Activated CD8-positive, alpha-beta T cell treated with anti-CD3 and anti-CD28 coated beads for 36 hours (primary cell): ENCODE measurements at regions not wholly inside any gene's neighbourhood (a gene's known extent, or its start where the extent isn't known, plus 50 kb on each side); places are given as distances from the start of the nearest gene placed in this dataset.

Source experiments
- ATAC-seq: fragments of 200-7000 bp; cut with Tn5 transposase; one replicate; pipeline ENCODE4 v1.10.0; 2021; ENCODE audit warnings: mild to moderate bottlenecking, moderate library complexity
- CTCF ChIA-PET: fragments of 350-600 bp; sonication (Branson Sonifier 250); formaldehyde crosslinking; loops from one replicate; lab custom pipeline; 2021; ENCODE audit warnings: antibody characterized with exemption; lab: Charles Lee
- POLR2A ChIA-PET: fragments of 350-600 bp; sonication (Branson Sonifier 250); formaldehyde crosslinking; loops from one replicate; lab custom pipeline; 2021; ENCODE audit warnings: antibody characterized with exemption; lab: Charles Lee
- DNase-seq: peaks from one replicate; pipeline ENCODE4 v3.0.0-alpha.2; 2020
- H3K27ac Mint-ChIP-seq: one replicate; pipeline ENCODE4 v1.8.0; 2021; ENCODE audit warnings: mild to moderate bottlenecking, mixed read lengths
- H3K27me3 Mint-ChIP-seq: one replicate; pipeline ENCODE4 v1.8.0; 2021; ENCODE audit warnings: mixed read lengths
- H3K36me3 Mint-ChIP-seq: one replicate; pipeline ENCODE4 v1.8.0; 2021; ENCODE audit warnings: low read depth, mixed read lengths
- H3K4me1 Mint-ChIP-seq: one replicate; pipeline ENCODE4 v1.8.0; 2021; ENCODE audit warnings: low read depth, mixed read lengths
- H3K4me3 Mint-ChIP-seq: one replicate; pipeline ENCODE4 v1.8.0; 2021; ENCODE audit warnings: mild to moderate bottlenecking, moderate library complexity, mixed read lengths
- H3K9me3 Mint-ChIP-seq: one replicate; pipeline ENCODE4 v1.8.0; 2021; ENCODE audit warnings: mixed read lengths
- intact Hi-C: fragments of 100-400 bp; cut with micrococcal nuclease; formaldehyde crosslinking; loops from one replicate; pipeline ENCODE4 v1.10.0; 2022
- TF ChIP-seq, protein P1 (sequence below): fragments of 200-600 bp; IDR thresholded peaks from one replicate; pipeline ENCODE4 v1.8.0; 2022; ENCODE audit warnings: antibody characterized with exemption, mild to moderate bottlenecking

DNA sequence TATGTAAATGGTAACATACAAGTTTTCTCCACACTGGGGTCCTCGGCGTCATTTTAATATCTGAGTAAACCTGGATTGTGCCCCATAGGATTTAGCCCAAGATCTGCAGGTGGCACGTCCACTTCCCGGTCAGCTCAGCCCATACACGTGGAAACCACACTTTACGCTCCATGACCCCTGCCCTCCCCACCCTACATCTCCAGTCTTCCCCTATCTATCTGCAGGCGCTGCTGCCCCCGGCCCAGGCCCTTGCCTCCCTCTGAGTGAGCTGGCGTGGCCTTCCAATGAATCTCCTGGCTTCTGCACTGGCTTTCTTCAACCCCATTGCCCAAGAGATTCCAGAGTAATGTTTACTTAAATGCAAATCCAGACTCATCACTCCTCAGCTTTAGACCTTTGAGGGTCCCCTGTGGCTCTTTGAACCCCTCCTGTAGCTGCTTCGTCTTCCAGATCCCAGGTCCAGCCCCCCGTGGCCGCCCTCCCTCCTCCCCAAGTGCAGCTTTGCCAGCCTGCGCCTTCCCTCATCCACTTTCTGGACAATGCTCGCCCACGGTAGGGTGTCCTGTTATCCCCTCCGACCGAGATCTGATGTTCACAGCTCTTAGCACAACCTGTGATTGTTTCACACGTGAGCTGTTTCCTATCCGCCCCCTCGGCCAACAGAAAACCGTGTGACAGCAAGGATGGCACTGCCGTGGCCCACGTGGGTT lies 421.4 kb upstream of the SALL3 start:
- ChIA-PET POLR2A (no interaction called here), CTCF (no interaction called here)
- Mint-ChIP-seq H3K27ac (no peak overlapping the region), H3K4me3 (no peak overlapping the region), H3K4me1 (no peaks in the 10 kb centered on the region), H3K36me3 (no peaks in the 10 kb centered on the region), H3K9me3 (peaks cover 18% of the 10 kb centered on the region), H3K27me3 (no peaks in the 10 kb centered on the region)
- intact Hi-C loops: no loop called here
- ATAC-seq: no peak
- TF ChIP-seq, protein P1, sequence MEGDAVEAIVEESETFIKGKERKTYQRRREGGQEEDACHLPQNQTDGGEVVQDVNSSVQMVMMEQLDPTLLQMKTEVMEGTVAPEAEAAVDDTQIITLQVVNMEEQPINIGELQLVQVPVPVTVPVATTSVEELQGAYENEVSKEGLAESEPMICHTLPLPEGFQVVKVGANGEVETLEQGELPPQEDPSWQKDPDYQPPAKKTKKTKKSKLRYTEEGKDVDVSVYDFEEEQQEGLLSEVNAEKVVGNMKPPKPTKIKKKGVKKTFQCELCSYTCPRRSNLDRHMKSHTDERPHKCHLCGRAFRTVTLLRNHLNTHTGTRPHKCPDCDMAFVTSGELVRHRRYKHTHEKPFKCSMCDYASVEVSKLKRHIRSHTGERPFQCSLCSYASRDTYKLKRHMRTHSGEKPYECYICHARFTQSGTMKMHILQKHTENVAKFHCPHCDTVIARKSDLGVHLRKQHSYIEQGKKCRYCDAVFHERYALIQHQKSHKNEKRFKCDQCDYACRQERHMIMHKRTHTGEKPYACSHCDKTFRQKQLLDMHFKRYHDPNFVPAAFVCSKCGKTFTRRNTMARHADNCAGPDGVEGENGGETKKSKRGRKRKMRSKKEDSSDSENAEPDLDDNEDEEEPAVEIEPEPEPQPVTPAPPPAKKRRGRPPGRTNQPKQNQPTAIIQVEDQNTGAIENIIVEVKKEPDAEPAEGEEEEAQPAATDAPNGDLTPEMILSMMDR: no peak
- no peak for DNase-seq

DNA sequence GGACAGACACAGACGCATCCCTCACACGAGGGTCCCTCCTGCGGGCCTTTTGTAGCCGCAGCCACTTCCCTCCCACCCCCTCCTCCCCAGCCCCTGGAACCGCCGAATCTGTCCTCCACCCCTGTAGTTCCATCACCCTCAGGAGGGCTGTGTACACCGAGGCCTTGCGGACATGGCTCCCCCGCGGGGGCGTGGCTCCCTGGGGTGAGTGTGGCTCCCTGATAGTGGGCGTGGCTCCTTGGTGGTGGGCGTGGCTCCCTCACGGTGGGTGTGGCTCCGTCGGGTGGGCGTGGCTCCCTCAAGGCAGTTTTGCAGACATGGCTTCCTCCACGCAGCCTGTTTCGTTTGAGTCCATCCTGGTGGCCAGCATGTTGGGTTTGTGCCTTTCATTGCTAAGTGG lies 420.7 kb upstream of the SALL3 start:
- peaks cover 18% of the 10 kb centered on the region for H3K9me3 Mint-ChIP-seq
- H3K36me3 Mint-ChIP-seq: no peaks in the 10 kb centered on the region
- ChIA-PET POLR2A (no interaction called here), CTCF (no interaction called here)
- ATAC-seq: no peak
- no peak overlapping the region for H3K27ac Mint-ChIP-seq
- intact Hi-C loops: no loop called here
- no peaks in the 10 kb centered on the region for H3K27me3 Mint-ChIP-seq
- DNase-seq: no peak
- H3K4me1 Mint-ChIP-seq: no peaks in the 10 kb centered on the region
- TF ChIP-seq, protein P1: no peak
- no peak overlapping the region for H3K4me3 Mint-ChIP-seq

DNA sequence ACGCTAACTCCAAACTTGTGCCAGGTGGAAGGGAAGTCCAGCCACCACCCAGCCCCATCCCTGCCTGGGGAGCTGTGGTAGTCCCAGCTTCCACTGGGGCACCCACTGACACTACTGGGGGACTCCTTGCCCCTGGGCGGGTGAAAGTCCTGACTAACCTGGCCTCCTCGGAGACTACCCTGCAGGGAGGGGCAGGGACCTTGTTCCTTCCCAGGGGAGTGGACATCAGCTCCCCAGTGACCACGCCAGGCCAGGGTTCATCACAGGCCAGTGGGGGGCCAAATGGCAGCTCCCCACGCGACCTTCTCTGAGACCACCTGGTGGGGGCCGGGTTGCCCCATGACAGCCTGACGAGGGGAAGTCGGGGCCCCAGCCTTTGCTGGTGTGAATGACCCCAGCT lies 420.0 kb upstream of the SALL3 start:
- TF ChIP-seq, protein P1: no peak
- Mint-ChIP-seq H3K4me1 (no peaks in the 10 kb centered on the region), H3K9me3 (peaks cover 15% of the 10 kb centered on the region), H3K27ac (no peak overlapping the region), H3K4me3 (no peak overlapping the region), H3K27me3 (no peaks in the 10 kb centered on the region), H3K36me3 (no peaks in the 10 kb centered on the region)
- ATAC-seq (no peak), DNase-seq (no peak)
- ChIA-PET CTCF (no interaction called here), POLR2A (no interaction called here)
- intact Hi-C loops: no loop called here

DNA sequence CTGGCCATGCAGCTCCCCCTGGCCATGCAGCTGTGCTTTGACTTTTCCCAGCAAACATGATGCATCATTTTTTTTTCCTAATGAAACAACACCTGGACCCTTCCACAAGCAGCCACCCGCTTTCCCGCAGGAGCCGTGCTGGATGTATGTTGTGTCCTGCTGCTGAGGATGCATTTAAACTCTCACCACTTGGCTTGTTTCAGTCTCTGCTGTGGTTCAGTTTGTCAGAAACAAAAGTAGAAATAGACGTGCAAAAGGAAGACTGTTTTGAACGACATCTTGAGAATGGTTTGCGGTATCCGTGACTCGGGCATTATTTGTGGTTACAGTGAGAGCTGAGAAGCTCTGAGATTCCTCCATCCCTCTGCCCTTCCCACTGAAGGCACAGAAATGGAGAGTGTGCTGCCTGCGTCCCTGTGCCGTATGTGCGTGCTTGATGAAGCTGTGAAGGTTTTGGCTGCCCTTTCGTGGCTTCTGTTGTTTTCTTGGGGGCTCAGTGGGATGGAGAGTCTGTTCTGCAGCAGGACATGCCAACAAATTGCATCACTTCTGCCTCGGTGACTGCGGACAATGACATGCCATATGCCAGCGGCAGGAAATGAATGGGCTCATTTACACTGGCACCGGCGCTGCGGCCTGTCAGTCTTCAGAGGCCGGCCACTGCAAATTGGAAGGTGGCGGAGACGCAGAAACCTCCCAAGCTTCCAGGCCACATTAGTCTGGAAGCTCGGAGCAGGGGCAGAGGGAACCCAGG lies 417.7 kb upstream of the SALL3 start:
- ChIA-PET POLR2A (no interaction called here), CTCF (no interaction called here)
- no peaks in the 10 kb centered on the region for H3K36me3 Mint-ChIP-seq
- H3K4me1 Mint-ChIP-seq: no peaks in the 10 kb centered on the region
- no peak overlapping the region for H3K27ac Mint-ChIP-seq
- TF ChIP-seq, protein P1: no peak
- ATAC-seq (no peak), DNase-seq (no peak)
- no peak overlapping the region for H3K4me3 Mint-ChIP-seq
- peaks cover 2% of the 10 kb centered on the region for H3K27me3 Mint-ChIP-seq
- H3K9me3 Mint-ChIP-seq: no peaks in the 10 kb centered on the region
- intact Hi-C loops: no loop called here

DNA sequence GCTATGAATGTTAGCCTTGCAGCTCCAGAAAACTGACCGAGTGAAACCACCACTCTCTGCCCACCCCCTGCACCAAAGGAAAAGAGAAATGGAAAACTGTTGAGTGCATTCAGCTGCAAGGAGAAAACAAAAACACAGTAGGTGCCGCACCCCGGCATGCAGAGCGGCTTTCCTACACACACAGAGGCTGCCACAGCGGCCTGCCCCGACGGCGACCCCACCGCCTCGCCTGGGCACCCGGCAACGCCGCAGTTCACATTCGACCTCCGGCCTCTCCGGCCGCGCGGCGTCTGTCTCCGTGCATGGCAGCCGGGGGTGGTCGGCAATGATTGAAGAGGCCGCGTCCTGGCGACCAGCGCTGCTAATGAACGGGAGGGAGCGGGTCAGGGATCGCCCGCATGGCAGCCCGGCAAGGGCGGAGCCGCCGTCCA lies 417.1 kb upstream of the SALL3 start:
- ChIA-PET POLR2A (no interaction called here), CTCF (no interaction called here)
- peaks cover 5% of the 10 kb centered on the region for H3K9me3 Mint-ChIP-seq
- peaks cover 2% of the 10 kb centered on the region for H3K27me3 Mint-ChIP-seq
- H3K27ac Mint-ChIP-seq: no peak overlapping the region
- intact Hi-C loops: no loop called here
- ATAC-seq (no peak), DNase-seq (no peak)
- TF ChIP-seq, protein P1: no peak
- H3K36me3 Mint-ChIP-seq: no peaks in the 10 kb centered on the region
- H3K4me3 Mint-ChIP-seq: no peak overlapping the region
- H3K4me1 Mint-ChIP-seq: no peaks in the 10 kb centered on the region
